WTC11 (cell line): ENCODE measurements at regions not wholly inside any gene's neighbourhood (a gene's known extent, or its start where the extent isn't known, plus 50 kb on each side); places are given as distances from the start of the nearest gene placed in this dataset.

Experiments used
- ATAC-seq: fragments of 200-7000 bp; cut with Tn5 transposase; 2 replicates; pipeline ENCODE4 v1.10.0; 2021; ENCODE audit warnings: mild to moderate bottlenecking, moderate library complexity
- CTCF ChIA-PET: fragments of 300-600 bp; sonication (Branson Sonifier 250); formaldehyde crosslinking; loops from one replicate; lab custom pipeline; 2021; ENCODE audit warnings: antibody characterized with exemption; lab: Charles Lee
- POLR2A ChIA-PET: fragments of 350-600 bp; sonication (Branson Sonifier 250); formaldehyde crosslinking; loops from one replicate; lab custom pipeline; 2021; ENCODE audit warnings: antibody characterized with exemption; lab: Charles Lee
- DNase-seq: peaks from one replicate; pipeline ENCODE4 v3.0.0; 2021; ENCODE audit warnings: low spot score
- H3K27ac Mint-ChIP-seq: 2 replicates; pipeline ENCODE4 v1.8.0; 2021; ENCODE audit warnings: mixed read lengths
- H3K27me3 Mint-ChIP-seq: 2 replicates; pipeline ENCODE4 v1.8.0; 2021; ENCODE audit warnings: low read depth, mild to moderate bottlenecking, moderate library complexity, mixed read lengths
- H3K36me3 Mint-ChIP-seq: 2 replicates; pipeline ENCODE4 v1.8.0; 2021; ENCODE audit warnings: mixed read lengths
- H3K4me1 Mint-ChIP-seq: 2 replicates; pipeline ENCODE4 v1.8.0; 2022; ENCODE audit warnings: mixed read lengths
- H3K4me3 Mint-ChIP-seq: 2 replicates; pipeline ENCODE4 v1.8.0; 2021; ENCODE audit warnings: mild to moderate bottlenecking, moderate library complexity, mixed read lengths
- H3K9me3 Mint-ChIP-seq: 2 replicates; pipeline ENCODE4 v1.8.0; 2021; ENCODE audit warnings: mixed read lengths
- ATF6 ChIP-seq: sonication (generic); formaldehyde crosslinking; IDR thresholded peaks from 2 replicates; pipeline ENCODE4 v1.8.1; 2023; ENCODE audit warnings: mild to moderate bottlenecking, missing genetic modification reagents
- CREM ChIP-seq: sonication (generic); formaldehyde crosslinking; IDR thresholded peaks from 2 replicates; pipeline ENCODE4 v1.8.1; 2022; ENCODE audit warnings: mild to moderate bottlenecking, missing genetic modification reagents, moderate library complexity
- E2F1 ChIP-seq: sonication (generic); formaldehyde crosslinking; IDR thresholded peaks from 2 replicates; pipeline ENCODE4 v1.8.0; 2022; ENCODE audit warnings: mild to moderate bottlenecking, missing genetic modification reagents
- E2F5 ChIP-seq: sonication (generic); formaldehyde crosslinking; IDR thresholded peaks from 2 replicates; pipeline ENCODE4 v1.8.1; 2022; ENCODE audit warnings: mild to moderate bottlenecking, moderate library complexity, missing genetic modification reagents
- ELF4 ChIP-seq: sonication (generic); formaldehyde crosslinking; IDR thresholded peaks from 2 replicates; pipeline ENCODE4 v1.8.1; 2022; ENCODE audit warnings: low read depth, mild to moderate bottlenecking, moderate library complexity, missing genetic modification reagents
- FOXK1 ChIP-seq: sonication (generic); formaldehyde crosslinking; IDR thresholded peaks from 2 replicates; pipeline ENCODE4 v1.8.0; 2022; ENCODE audit warnings: mild to moderate bottlenecking, moderate library complexity, missing genetic modification reagents
- FOXP1 ChIP-seq: sonication (generic); formaldehyde crosslinking; IDR thresholded peaks from 2 replicates; pipeline ENCODE4 v1.8.0; 2022; ENCODE audit warnings: missing genetic modification reagents, mild to moderate bottlenecking, moderate library complexity, borderline replicate concordance
- GRHL2 ChIP-seq: fragments of 250-450 bp; sonication (Bioruptor Pico); IDR thresholded peaks from 2 replicates; pipeline ENCODE4 v1.8.0; 2022; ENCODE audit warnings: mild to moderate bottlenecking, moderate library complexity; ENCODE audit not compliant: insufficient replicate concordance, severe bottlenecking
- GTF2I ChIP-seq: fragments of 250-450 bp; sonication (Bioruptor Pico); conservative IDR thresholded peaks from 2 replicates; pipeline ENCODE4 v1.4.0; 2021; ENCODE audit warnings: mild to moderate bottlenecking
- HMGA2 ChIP-seq: fragments of 250-450 bp; sonication (Bioruptor Pico); IDR thresholded peaks from 2 replicates; pipeline ENCODE4 v1.4.0; 2021; ENCODE audit warnings: mild to moderate bottlenecking, moderate library complexity
- IRF2 ChIP-seq: sonication (generic); formaldehyde crosslinking; IDR thresholded peaks from 2 replicates; pipeline ENCODE4 v1.8.0; 2022; ENCODE audit warnings: low read depth, missing genetic modification reagents, borderline replicate concordance
- MLX ChIP-seq: sonication (generic); formaldehyde crosslinking; IDR thresholded peaks from 2 replicates; pipeline ENCODE4 v1.8.1; 2023; ENCODE audit warnings: mild to moderate bottlenecking, missing genetic modification reagents, moderate library complexity
- MXD4 ChIP-seq: fragments of 250-450 bp; sonication (Bioruptor Pico); IDR thresholded peaks from 2 replicates; pipeline ENCODE4 v1.8.0; 2021; ENCODE audit warnings: mild to moderate bottlenecking, moderate library complexity, borderline replicate concordance
- NFYB ChIP-seq: sonication (generic); formaldehyde crosslinking; conservative IDR thresholded peaks from 2 replicates; pipeline ENCODE4 v1.8.0; 2022; ENCODE audit warnings: low read depth, missing genetic modification reagents
- OVOL2 ChIP-seq: fragments of 250-450 bp; sonication (Bioruptor Pico); IDR thresholded peaks from 2 replicates; pipeline ENCODE4 v1.9.0; 2021; ENCODE audit warnings: mild to moderate bottlenecking, borderline replicate concordance
- ZBTB21 ChIP-seq: sonication (generic); formaldehyde crosslinking; IDR thresholded peaks from 2 replicates; pipeline ENCODE4 v1.8.1; 2023; ENCODE audit warnings: mild to moderate bottlenecking, missing genetic modification reagents, borderline replicate concordance
- ZMAT4 ChIP-seq: fragments of 250-450 bp; sonication (Bioruptor Pico); IDR thresholded peaks from 2 replicates; pipeline ENCODE4 v1.9.0; 2021; ENCODE audit warnings: mild to moderate bottlenecking
- ZNF423 ChIP-seq: fragments of 250-450 bp; sonication (Bioruptor Pico); IDR thresholded peaks from 2 replicates; pipeline ENCODE4 v2.1.2; 2022; ENCODE audit warnings: mild to moderate bottlenecking, moderate library complexity
- ZNF532 ChIP-seq: fragments of 250-450 bp; sonication (Bioruptor Pico); IDR thresholded peaks from 2 replicates; pipeline ENCODE4 v1.9.0; 2021; ENCODE audit warnings: mild to moderate bottlenecking, borderline replicate concordance

- TF ChIP-seq NFYB (CRISPR knock-in tag) (no peak), CREM (no peak), GTF2I (no peak), HMGA2 (CRISPR knock-in tag) (no peak)
These were observed 108.5 kb upstream of the USP47 start (continued) for GRCh38 chr11:11733246-11733747.

- Mint-ChIP-seq H3K27ac (no peak overlapping the region), H3K27me3 (peaks cover 3% of the 10 kb centered on the region; the same call in 1 of the 2 replicates), H3K36me3 (no peaks in the 10 kb centered on the region), H3K4me1 (peaks cover 13% of the 10 kb centered on the region), H3K9me3 (peaks cover 15% of the 10 kb centered on the region), H3K4me3 (no peak overlapping the region)
- ChIA-PET POLR2A (no interaction called here), CTCF (no interaction called here)
- no peak for DNase-seq
- TF ChIP-seq FOXP1 (CRISPR knock-in tag) (no peak), ATF6 (CRISPR knock-in tag) (no peak), OVOL2 (CRISPR knock-in tag) (no peak), ZMAT4 (CRISPR knock-in tag) (no peak), ZNF532 (CRISPR knock-in tag) (no peak), E2F1 (no peak), NFYB (CRISPR knock-in tag) (no peak), MLX (CRISPR knock-in tag) (no peak), E2F5 (CRISPR knock-in tag) (no peak), ELF4 (CRISPR knock-in tag) (no peak), FOXK1 (CRISPR knock-in tag) (no peak), GRHL2 (CRISPR knock-in tag) (no peak), ZBTB21 (CRISPR knock-in tag) (no peak), MXD4 (CRISPR knock-in tag) (no peak), ZNF423 (CRISPR knock-in tag) (no peak), IRF2 (no peak)
- no peak for ATAC-seq
These were observed 109.7 kb upstream of the USP47 start for GRCh38 chr11:11732116-11732515.
